Stimulated activated CD4-positive, alpha-beta T cell treated with anti-CD3 and anti-CD28 coated beads, Interleukin-4, amount 100 ng/mL, for 4 hours (primary cell): ENCODE measurements at regions not wholly inside any gene's neighbourhood (a gene's known extent, or its start where the extent isn't known, plus 50 kb on each side); places are given as distances from the start of the nearest gene placed in this dataset.

Source experiments
- DNase-seq, 2 experiments: peaks; one replicate each; pipeline ENCODE4 v3.0.0-alpha.2; 2020

GRCh38 chr16:13553453-13553985 is 366.4 kb upstream of the ERCC4 start:
- no peak for DNase-seq

GRCh38 chr16:13554005-13554404 is 365.9 kb upstream of the ERCC4 start:
- no peak for DNase-seq

- DNase-seq, result no peak
Observed at GRCh38 chr16:13554643-13555042, 365.3 kb upstream of the ERCC4 start.

- DNase-seq, result no peak
Observed at GRCh38 chr16:13557418-13557817, 362.5 kb upstream of the ERCC4 start.

GRCh38 chr16:13558752-13559151 is 361.2 kb upstream of the ERCC4 start:
- no peak for DNase-seq

GRCh38 chr16:13559624-13560023 is 360.3 kb upstream of the ERCC4 start:
- no peak for DNase-seq

- DNase-seq, result no peak
Observed at GRCh38 chr16:13560151-13560550, 359.8 kb upstream of the ERCC4 start.

GRCh38 chr16:13561291-13562070 is 358.5 kb upstream of the ERCC4 start:
- DNase-seq, result no peak

- DNase-seq, result no peak
Observed at GRCh38 chr16:13568803-13569202, 351.2 kb upstream of the ERCC4 start.

- DNase-seq, result no peak
Observed at GRCh38 chr16:13569986-13570385, 350.0 kb upstream of the ERCC4 start.

GRCh38 chr16:13571036-13571435 is 348.9 kb upstream of the ERCC4 start:
- DNase-seq, result no peak

- DNase-seq, result no peak
Observed at GRCh38 chr16:13573903-13574302, 346.1 kb upstream of the ERCC4 start.

- no peak for DNase-seq
Observed at GRCh38 chr16:13586051-13586450, 333.9 kb upstream of the ERCC4 start.

- DNase-seq, result no peak
Observed at GRCh38 chr16:13587181-13587580, 332.8 kb upstream of the ERCC4 start.

- DNase-seq, result no peak
Observed at GRCh38 chr16:13594823-13595222, 325.1 kb upstream of the ERCC4 start.

GRCh38 chr16:13606804-13607203 is 313.1 kb upstream of the ERCC4 start:
- DNase-seq, result no peak

GRCh38 chr16:13607289-13607688 is 312.7 kb upstream of the ERCC4 start:
- no peak for DNase-seq

- DNase-seq, result no peak
Observed at GRCh38 chr16:13611596-13611995, 308.4 kb upstream of the ERCC4 start.

- no peak for DNase-seq
Observed at GRCh38 chr16:13612623-13613022, 307.3 kb upstream of the ERCC4 start.

- no peak for DNase-seq
Observed at GRCh38 chr16:13613165-13613564, 306.8 kb upstream of the ERCC4 start.

- no peak for DNase-seq
Observed at GRCh38 chr16:13621639-13622038, 298.3 kb upstream of the ERCC4 start.

- no peak for DNase-seq
Observed at GRCh38 chr16:13628156-13628555, 291.8 kb upstream of the ERCC4 start.

GRCh38 chr16:13629704-13630103 is 290.2 kb upstream of the ERCC4 start:
- DNase-seq, result no peak

GRCh38 chr16:13630374-13630773 is 289.6 kb upstream of the ERCC4 start:
- DNase-seq, result no peak

- no peak for DNase-seq
Observed at GRCh38 chr16:13631213-13631767, 288.7 kb upstream of the ERCC4 start.
